Liver (tissue), 8 donors: ENCODE measurements at regions not wholly inside any gene's neighbourhood (a gene's known extent, or its start where the extent isn't known, plus 50 kb on each side); places are given as distances from the start of the nearest gene placed in this dataset.

Source experiments
- DNase-seq: peaks from one replicate; pipeline ENCODE4 v3.0.0-alpha.2; 2017; ENCODE audit warnings: low spot score
- H3K27ac ChIP-seq, 2 donors: one replicate each; pipeline ENCODE4 v1.7.0; 2013; ENCODE audit warnings: inconsistent platforms in 2 of 2, low read length in 2 of 2, control low read depth in 1 of 2, low read depth in 1 of 2, mild to moderate bottlenecking in 1 of 2
- H3K27me3 ChIP-seq, 4 donors: one replicate each; pipeline versions ENCODE4 v1.6.1 to v1.7.0; 2013; ENCODE audit warnings: low read length in 3 of 4, inconsistent platforms in 1 of 4, mild to moderate bottlenecking in 1 of 4, moderate library complexity in 1 of 4; ENCODE audit not compliant: control insufficient read depth in 4 of 4, insufficient read depth in 4 of 4
- H3K36me3 ChIP-seq, 4 donors: one replicate each; pipeline versions ENCODE4 v1.6.1 to v1.7.0; 2013; ENCODE audit warnings: low read length in 3 of 4, mild to moderate bottlenecking in 3 of 4, low read depth in 1 of 4, moderate library complexity in 1 of 4; ENCODE audit not compliant: control insufficient read depth in 4 of 4, insufficient read depth in 3 of 4
- H3K4me1 ChIP-seq, 4 donors: one replicate each; pipeline versions ENCODE4 v1.6.1 to v1.7.0; 2013; ENCODE audit warnings: low read length in 3 of 4, mild to moderate bottlenecking in 3 of 4, moderate library complexity in 1 of 4; ENCODE audit not compliant: control insufficient read depth in 4 of 4, insufficient read depth in 4 of 4
- H3K4me3 ChIP-seq, 3 donors: one replicate each; pipeline versions ENCODE4 v1.6.1 to v1.7.0; 2013; ENCODE audit warnings: low read length in 3 of 3, control low read depth in 1 of 3, low read depth in 1 of 3, mild to moderate bottlenecking in 1 of 3
- H3K9ac ChIP-seq, 2 donors: one replicate each; pipeline ENCODE4 v1.7.0; 2013; ENCODE audit warnings: low read length in 2 of 2, mild to moderate bottlenecking in 2 of 2, moderate library complexity in 2 of 2, control low read depth in 1 of 2, low read depth in 1 of 2
- H3K9me3 ChIP-seq, 4 donors: one replicate each; pipeline versions ENCODE4 v1.6.1 to v1.7.0; 2013; ENCODE audit warnings: low read length in 3 of 4; ENCODE audit not compliant: control insufficient read depth in 4 of 4
- EGR1 ChIP-seq, 2 donors: IDR thresholded peaks; 2 replicates each; pipeline ENCODE4 v1.6.1; 2016 to 2018; ENCODE audit warnings: antibody characterized with exemption in 2 of 2, low read depth in 2 of 2
- FOXA1 ChIP-seq: IDR thresholded peaks from 2 replicates; pipeline ENCODE4 v1.6.1; 2016; ENCODE audit warnings: antibody characterized with exemption
- FOXA2 ChIP-seq: IDR thresholded peaks from 2 replicates; pipeline ENCODE4 v1.6.1; 2016; ENCODE audit warnings: antibody characterized with exemption
- GABPA ChIP-seq, 2 donors: IDR thresholded peaks in 1 of 2; conservative IDR thresholded peaks in 1 of 2; 2 replicates each; pipeline ENCODE4 v1.6.1; 2016; ENCODE audit warnings: antibody characterized with exemption in 2 of 2, mild to moderate bottlenecking in 1 of 2, moderate library complexity in 1 of 2
- HNF4A ChIP-seq, 2 donors: conservative IDR thresholded peaks; 2 replicates each; pipeline ENCODE4 v1.6.1; 2016; ENCODE audit warnings: antibody characterized with exemption in 2 of 2, mild to moderate bottlenecking in 2 of 2
- HNF4G ChIP-seq: IDR thresholded peaks from 2 replicates; pipeline ENCODE4 v1.6.1; 2016; ENCODE audit warnings: antibody characterized with exemption
- JUND ChIP-seq, 2 donors: IDR thresholded peaks; 2 replicates each; pipeline ENCODE4 v1.6.1; 2016; ENCODE audit warnings: antibody characterized with exemption in 2 of 2
- RAD21 ChIP-seq, 2 donors: IDR thresholded peaks; 2 replicates each; pipeline ENCODE4 v1.6.1; 2016; ENCODE audit warnings: antibody characterized with exemption in 2 of 2, mild to moderate bottlenecking in 2 of 2
- RXRA ChIP-seq, 2 donors: IDR thresholded peaks; 2 replicates each; pipeline ENCODE4 v1.6.1; 2017 to 2018; ENCODE audit warnings: antibody characterized with exemption in 2 of 2, mild to moderate bottlenecking in 1 of 2
- SP1 ChIP-seq: IDR thresholded peaks from 2 replicates; pipeline ENCODE4 v1.6.1; 2018; ENCODE audit warnings: antibody characterized with exemption, mild to moderate bottlenecking
- WGBS: extraction: QIAGEN DNeasy Blood & Tissue Kit; methylation state at CpG from one replicate; pipeline ENCODE4 v1.1.7; 2013; 5-methylcytosine and 5-hydroxymethylcytosine counted together
- TF ChIP-seq, protein P1 (sequence below): IDR thresholded peaks from 2 replicates; pipeline ENCODE4 v1.6.1; 2016; ENCODE audit warnings: antibody characterized with exemption, mild to moderate bottlenecking
- TF ChIP-seq, protein P2 (sequence below): IDR thresholded peaks from 2 replicates; pipeline ENCODE4 v1.6.1; 2016; ENCODE audit warnings: antibody characterized with exemption
- TF ChIP-seq, protein P3 (sequence below): IDR thresholded peaks from 2 replicates; pipeline ENCODE4 v1.6.1; 2016; ENCODE audit warnings: antibody characterized with exemption
- TF ChIP-seq, protein P4 (sequence below): fragments of 150-350 bp; IDR thresholded peaks from 2 replicates; pipeline ENCODE4 v1.5.1; 2017; ENCODE audit warnings: improper control_type of control experiment, low read depth, low read length; ENCODE audit not compliant: missing input control
- donor health status: healthy.
- donor health status: healthy.
- donor health status: healthy.
- donor health status: healthy.
- donor health status: healthy.

DNA sequence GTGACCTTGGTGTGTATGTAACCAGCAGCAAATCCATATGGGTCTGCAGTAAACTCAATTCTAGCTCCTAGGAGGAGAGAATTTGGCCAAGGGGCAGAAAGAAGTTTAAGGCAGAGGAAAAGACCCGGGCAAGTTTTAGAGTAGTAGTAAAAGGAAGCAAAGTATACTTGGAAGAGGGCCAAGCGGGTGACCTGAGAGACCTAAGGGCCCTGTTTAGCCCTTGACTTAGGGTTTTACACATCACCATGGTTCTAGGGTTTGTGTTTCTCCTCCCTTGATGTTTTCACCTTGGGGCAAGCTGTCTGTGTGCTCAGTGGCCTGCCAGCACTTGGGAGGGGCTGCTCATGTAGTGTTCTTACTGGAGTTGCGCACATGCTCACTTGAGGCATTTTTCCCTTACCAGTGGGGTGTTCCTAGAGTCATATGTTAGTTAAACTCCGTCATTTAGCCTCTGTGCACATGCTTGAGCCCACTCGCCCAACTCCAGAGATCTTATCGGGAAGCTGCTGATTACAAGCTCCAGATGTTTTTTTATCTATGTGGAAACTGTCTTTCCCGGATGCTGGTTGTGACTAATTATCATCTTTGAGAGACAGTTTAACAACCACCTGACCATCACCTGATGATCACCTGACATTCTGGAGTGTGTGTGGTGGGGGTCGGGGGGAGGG lies 137.6 kb upstream of the PRSS1 start:
- H3K27me3 ChIP-seq: no peaks in the 10 kb centered on the region
- no peaks in the 10 kb centered on the region for H3K4me1 ChIP-seq
- no peaks in the 10 kb centered on the region for H3K36me3 ChIP-seq
- no peak overlapping the region for H3K27ac ChIP-seq
- 61% methylated on average over 8 of the region's 8 CpGs for WGBS
- DNase-seq: no peak
- no peak for TF ChIP-seq GABPA (IDR thresholded peaks at IDR 0.05 in 1 of 2, conservative IDR thresholded peaks at IDR 0.05 in 1 of 2)
- no peak for TF ChIP-seq HNF4G
- TF ChIP-seq, protein P1, sequence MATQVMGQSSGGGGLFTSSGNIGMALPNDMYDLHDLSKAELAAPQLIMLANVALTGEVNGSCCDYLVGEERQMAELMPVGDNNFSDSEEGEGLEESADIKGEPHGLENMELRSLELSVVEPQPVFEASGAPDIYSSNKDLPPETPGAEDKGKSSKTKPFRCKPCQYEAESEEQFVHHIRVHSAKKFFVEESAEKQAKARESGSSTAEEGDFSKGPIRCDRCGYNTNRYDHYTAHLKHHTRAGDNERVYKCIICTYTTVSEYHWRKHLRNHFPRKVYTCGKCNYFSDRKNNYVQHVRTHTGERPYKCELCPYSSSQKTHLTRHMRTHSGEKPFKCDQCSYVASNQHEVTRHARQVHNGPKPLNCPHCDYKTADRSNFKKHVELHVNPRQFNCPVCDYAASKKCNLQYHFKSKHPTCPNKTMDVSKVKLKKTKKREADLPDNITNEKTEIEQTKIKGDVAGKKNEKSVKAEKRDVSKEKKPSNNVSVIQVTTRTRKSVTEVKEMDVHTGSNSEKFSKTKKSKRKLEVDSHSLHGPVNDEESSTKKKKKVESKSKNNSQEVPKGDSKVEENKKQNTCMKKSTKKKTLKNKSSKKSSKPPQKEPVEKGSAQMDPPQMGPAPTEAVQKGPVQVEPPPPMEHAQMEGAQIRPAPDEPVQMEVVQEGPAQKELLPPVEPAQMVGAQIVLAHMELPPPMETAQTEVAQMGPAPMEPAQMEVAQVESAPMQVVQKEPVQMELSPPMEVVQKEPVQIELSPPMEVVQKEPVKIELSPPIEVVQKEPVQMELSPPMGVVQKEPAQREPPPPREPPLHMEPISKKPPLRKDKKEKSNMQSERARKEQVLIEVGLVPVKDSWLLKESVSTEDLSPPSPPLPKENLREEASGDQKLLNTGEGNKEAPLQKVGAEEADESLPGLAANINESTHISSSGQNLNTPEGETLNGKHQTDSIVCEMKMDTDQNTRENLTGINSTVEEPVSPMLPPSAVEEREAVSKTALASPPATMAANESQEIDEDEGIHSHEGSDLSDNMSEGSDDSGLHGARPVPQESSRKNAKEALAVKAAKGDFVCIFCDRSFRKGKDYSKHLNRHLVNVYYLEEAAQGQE: no peak
- TF ChIP-seq FOXA1: no peak
- TF ChIP-seq FOXA2: no peak
- no peak for TF ChIP-seq HNF4A (conservative IDR thresholded peaks at IDR 0.05)
- TF ChIP-seq, protein P2, sequence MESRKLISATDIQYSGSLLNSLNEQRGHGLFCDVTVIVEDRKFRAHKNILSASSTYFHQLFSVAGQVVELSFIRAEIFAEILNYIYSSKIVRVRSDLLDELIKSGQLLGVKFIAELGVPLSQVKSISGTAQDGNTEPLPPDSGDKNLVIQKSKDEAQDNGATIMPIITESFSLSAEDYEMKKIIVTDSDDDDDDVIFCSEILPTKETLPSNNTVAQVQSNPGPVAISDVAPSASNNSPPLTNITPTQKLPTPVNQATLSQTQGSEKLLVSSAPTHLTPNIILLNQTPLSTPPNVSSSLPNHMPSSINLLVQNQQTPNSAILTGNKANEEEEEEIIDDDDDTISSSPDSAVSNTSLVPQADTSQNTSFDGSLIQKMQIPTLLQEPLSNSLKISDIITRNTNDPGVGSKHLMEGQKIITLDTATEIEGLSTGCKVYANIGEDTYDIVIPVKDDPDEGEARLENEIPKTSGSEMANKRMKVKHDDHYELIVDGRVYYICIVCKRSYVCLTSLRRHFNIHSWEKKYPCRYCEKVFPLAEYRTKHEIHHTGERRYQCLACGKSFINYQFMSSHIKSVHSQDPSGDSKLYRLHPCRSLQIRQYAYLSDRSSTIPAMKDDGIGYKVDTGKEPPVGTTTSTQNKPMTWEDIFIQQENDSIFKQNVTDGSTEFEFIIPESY: no peak
- TF ChIP-seq SP1: no peak
- TF ChIP-seq, protein P3, sequence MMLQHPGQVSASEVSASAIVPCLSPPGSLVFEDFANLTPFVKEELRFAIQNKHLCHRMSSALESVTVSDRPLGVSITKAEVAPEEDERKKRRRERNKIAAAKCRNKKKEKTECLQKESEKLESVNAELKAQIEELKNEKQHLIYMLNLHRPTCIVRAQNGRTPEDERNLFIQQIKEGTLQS: no peak
- no peak for TF ChIP-seq EGR1 (IDR thresholded peaks at IDR 0.05; ENCODE audit: low read depth in 2 of 2)
- TF ChIP-seq RXRA (IDR thresholded peaks at IDR 0.05): no peak
- TF ChIP-seq, protein P4, sequence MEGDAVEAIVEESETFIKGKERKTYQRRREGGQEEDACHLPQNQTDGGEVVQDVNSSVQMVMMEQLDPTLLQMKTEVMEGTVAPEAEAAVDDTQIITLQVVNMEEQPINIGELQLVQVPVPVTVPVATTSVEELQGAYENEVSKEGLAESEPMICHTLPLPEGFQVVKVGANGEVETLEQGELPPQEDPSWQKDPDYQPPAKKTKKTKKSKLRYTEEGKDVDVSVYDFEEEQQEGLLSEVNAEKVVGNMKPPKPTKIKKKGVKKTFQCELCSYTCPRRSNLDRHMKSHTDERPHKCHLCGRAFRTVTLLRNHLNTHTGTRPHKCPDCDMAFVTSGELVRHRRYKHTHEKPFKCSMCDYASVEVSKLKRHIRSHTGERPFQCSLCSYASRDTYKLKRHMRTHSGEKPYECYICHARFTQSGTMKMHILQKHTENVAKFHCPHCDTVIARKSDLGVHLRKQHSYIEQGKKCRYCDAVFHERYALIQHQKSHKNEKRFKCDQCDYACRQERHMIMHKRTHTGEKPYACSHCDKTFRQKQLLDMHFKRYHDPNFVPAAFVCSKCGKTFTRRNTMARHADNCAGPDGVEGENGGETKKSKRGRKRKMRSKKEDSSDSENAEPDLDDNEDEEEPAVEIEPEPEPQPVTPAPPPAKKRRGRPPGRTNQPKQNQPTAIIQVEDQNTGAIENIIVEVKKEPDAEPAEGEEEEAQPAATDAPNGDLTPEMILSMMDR: no peak
- H3K9ac ChIP-seq: no peak overlapping the region
- no peaks in the 10 kb centered on the region for H3K9me3 ChIP-seq
- H3K4me3 ChIP-seq: no peak overlapping the region

DNA sequence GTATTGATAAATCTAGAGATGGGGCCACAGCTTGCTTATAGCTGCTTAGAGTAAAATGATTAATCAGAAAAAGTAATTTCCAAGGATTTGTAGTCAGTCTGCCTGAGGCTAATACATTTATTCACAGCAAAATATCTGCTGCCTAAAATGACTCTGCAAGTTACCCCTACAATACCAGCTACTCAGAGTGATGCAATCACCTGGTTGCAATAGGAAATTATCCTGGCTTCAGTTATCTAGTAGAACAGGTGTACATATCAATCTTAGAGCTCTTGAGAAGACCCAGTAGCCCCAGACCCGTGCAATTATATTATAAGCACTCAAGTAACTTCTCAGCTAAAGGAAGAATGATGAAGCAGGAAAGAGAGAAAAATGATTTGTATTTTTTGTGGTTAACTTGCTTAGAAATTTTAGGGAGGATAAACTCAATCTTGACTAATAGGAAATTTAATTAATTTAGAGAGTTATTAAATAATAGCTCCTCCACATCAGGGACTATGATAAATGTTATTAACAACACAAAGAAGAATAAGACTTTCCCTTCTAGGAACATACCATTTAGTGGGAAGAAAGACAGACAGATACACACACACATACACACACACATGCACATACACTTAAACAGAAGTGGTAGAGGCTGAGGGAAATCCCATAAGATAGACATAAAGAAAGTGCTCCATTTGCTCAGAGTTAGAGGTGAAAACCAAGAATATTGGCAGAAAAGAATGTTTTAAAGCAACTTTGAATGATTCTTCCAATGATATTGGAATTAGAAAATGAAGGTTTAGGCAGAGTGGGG lies 140.4 kb upstream of the PRSS1 start:
- 54% methylated on average over 1 of the region's 1 CpG for WGBS
- no peak overlapping the region for H3K9ac ChIP-seq
- no peaks in the 10 kb centered on the region for H3K36me3 ChIP-seq
- H3K4me1 ChIP-seq: no peaks in the 10 kb centered on the region
- H3K27ac ChIP-seq: no peak overlapping the region
- no peaks in the 10 kb centered on the region for H3K9me3 ChIP-seq
- TF ChIP-seq RAD21 (IDR thresholded peaks at IDR 0.05) (no peak), HNF4A (conservative IDR thresholded peaks at IDR 0.05) (no peak), FOXA2 (no peak), HNF4G (no peak), GABPA (IDR thresholded peaks at IDR 0.05 in 1 of 2, conservative IDR thresholded peaks at IDR 0.05 in 1 of 2) (no peak), SP1 (no peak), FOXA1 (no peak), RXRA (IDR thresholded peaks at IDR 0.05) (no peak), JUND (IDR thresholded peaks at IDR 0.05) (no peak)
- TF ChIP-seq, protein P2: no peak
- TF ChIP-seq, protein P3: no peak
- TF ChIP-seq, protein P4: no peak
- peaks cover 0 to 6% (median 1%) of the 10 kb centered on the region in 4 donors for H3K27me3 ChIP-seq
- no peak for DNase-seq
- H3K4me3 ChIP-seq: no peak overlapping the region
